ENCODE measurements at regions not wholly inside any gene's neighbourhood (a gene's known extent, or its start where the extent isn't known, plus 50 kb on each side); places are given as distances from the start of the nearest gene placed in this dataset.

DNA sequence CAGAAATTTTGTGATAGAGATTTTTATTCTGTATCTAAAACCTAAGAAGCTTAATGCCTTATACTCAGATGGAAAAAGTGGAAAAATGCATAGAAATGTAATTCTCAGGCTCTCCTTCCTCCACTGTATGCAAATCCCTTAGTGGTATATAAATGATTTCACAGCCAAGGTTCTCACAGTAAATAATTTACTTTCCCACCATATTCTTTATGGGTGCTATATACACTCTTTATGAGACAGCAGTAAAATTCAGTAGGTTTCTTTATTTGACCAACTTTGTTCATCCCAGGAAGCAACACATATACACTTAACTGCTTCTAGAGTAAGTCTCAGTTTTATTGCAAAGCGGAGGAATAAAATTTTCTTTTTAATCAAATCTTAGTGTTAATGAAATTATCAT, 1399.7 kb downstream of the PCDH7 start:
- TF ChIP-seq ZNF274 (IDR thresholded peaks at IDR 0.05; ENCODE audit: low read depth, low read length) (no peak), YY1 (IDR thresholded peaks at IDR 0.05; ENCODE audit: insufficient read depth, insufficient read length) (no peak)

Data from NT2/D1 (cell line).